ENCODE measurements at regions not wholly inside any gene's neighbourhood (a gene's known extent, or its start where the extent isn't known, plus 50 kb on each side); places are given as distances from the start of the nearest gene placed in this dataset.

DNA sequence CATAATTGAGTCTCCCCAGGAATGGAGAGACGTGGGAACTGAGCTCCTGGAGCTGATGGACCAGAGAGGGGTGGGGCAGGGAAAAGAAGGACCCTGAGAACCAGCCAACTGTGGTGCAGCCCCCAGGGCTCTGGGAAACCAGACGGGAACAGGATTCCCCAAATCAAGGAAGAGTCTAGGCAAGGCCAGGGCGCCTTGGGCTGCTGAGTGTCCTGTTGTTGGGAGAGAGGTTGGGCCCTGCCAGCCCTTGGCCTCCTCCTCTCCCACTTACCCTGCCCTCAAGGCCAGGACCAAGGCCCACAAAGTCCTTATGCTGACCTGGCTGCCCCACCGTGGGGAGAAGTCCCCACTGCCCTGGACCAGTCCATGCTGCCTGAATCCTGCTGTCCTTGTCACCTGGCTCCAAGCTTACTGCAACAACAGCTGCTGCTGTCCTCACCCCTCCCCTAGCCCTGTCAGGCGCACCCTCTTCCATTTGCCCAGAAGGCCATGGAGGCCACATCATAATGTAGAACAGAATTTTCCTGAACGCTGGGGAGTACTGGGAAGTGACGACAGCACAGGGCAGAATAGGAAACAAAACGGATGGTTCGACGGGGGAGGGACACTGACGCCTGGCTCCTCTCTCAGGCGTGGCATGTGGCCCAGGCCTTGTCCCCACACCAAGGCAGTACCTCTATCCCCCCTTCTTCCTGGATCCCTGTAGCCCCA, 132.9 kb upstream of the ZMIZ1 start:
- TF ChIP-seq CTCF (IDR thresholded peaks at IDR 0.05) (no peak), POLR2A (IDR thresholded peaks at IDR 0.05) (no peak), EP300 (IDR thresholded peaks at IDR 0.05) (no peak)
